IPS-20b (cell line): ENCODE measurements at regions not wholly inside any gene's neighbourhood (a gene's known extent, or its start where the extent isn't known, plus 50 kb on each side); places are given as distances from the start of the nearest gene placed in this dataset.
A peak's percentile ranks its signal among the peaks of the same experiment; 100 is the strongest.

ENCODE experiments used
- H3K27ac ChIP-seq: one replicate; pipeline ENCODE4 v1.5.1; 2013; ENCODE audit warnings: low read length
- H3K27me3 ChIP-seq: 2 replicates; pipeline ENCODE4 v1.6.1; 2013; ENCODE audit warnings: mild to moderate bottlenecking, low read length, inconsistent platforms; ENCODE audit not compliant: insufficient read depth
- H3K36me3 ChIP-seq: 2 replicates; pipeline ENCODE4 v1.6.1; 2013; ENCODE audit warnings: low read depth, mild to moderate bottlenecking, inconsistent platforms, low read length, moderate library complexity; ENCODE audit not compliant: insufficient read depth
- H3K4me1 ChIP-seq: 2 replicates; pipeline ENCODE4 v1.6.1; 2013; ENCODE audit warnings: mild to moderate bottlenecking, control low read depth, inconsistent platforms, low read length, moderate library complexity; ENCODE audit not compliant: insufficient read depth
- H3K4me3 ChIP-seq: 2 replicates; pipeline ENCODE4 v1.5.1; 2013; ENCODE audit warnings: mild to moderate bottlenecking, low read length, inconsistent platforms
- H3K9ac ChIP-seq: 2 replicates; pipeline ENCODE4 v1.6.1; 2013; ENCODE audit warnings: low read depth, mild to moderate bottlenecking, inconsistent platforms, low read length, moderate library complexity
- H3K9me3 ChIP-seq: 2 replicates; pipeline ENCODE4 v1.6.1; 2013; ENCODE audit warnings: mild to moderate bottlenecking, low read depth, low read length, inconsistent platforms; ENCODE audit not compliant: insufficient read depth

- Histone ChIP-seq H3K4me1 (no peaks in the 10 kb centered on the region; the same call in 1 of the 2 replicates), H3K4me3 (no peak overlapping the region), H3K27ac (no peak overlapping the region), H3K9me3 (no peaks in the 10 kb centered on the region), H3K9ac (no peak overlapping the region), H3K36me3 (no peaks in the 10 kb centered on the region), H3K27me3 (peaks cover 16% of the 10 kb centered on the region)
Measured at GRCh38 chr1:181187337-181188126, 99.0 kb downstream of the IER5 start.

DNA sequence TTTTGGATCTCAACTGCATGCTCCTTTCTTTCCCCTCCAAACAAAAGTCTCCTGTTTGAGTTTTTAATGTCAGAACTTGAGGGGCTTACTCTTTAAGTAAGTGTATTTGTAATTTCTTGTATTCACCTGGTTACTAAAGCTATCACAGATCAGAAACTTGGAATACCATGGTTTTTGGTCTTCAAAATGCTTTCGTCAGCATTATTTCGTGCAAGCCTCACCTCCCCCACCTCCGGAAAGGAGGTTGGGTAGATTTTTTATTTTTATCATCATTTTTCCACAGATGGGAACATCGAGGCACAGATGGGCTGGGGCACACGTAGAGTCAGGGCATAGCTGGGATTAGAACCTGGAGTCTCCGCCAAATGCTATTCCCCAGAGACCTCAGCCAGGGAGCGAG is 100.7 kb downstream of the IER5 start:
- Histone ChIP-seq H3K4me3 (no peak overlapping the region), H3K9ac (no peak overlapping the region), H3K4me1 (no peaks in the 10 kb centered on the region), H3K27ac (no peak overlapping the region), H3K36me3 (no peaks in the 10 kb centered on the region), H3K9me3 (no peaks in the 10 kb centered on the region), H3K27me3 (peaks cover 16% of the 10 kb centered on the region)

DNA sequence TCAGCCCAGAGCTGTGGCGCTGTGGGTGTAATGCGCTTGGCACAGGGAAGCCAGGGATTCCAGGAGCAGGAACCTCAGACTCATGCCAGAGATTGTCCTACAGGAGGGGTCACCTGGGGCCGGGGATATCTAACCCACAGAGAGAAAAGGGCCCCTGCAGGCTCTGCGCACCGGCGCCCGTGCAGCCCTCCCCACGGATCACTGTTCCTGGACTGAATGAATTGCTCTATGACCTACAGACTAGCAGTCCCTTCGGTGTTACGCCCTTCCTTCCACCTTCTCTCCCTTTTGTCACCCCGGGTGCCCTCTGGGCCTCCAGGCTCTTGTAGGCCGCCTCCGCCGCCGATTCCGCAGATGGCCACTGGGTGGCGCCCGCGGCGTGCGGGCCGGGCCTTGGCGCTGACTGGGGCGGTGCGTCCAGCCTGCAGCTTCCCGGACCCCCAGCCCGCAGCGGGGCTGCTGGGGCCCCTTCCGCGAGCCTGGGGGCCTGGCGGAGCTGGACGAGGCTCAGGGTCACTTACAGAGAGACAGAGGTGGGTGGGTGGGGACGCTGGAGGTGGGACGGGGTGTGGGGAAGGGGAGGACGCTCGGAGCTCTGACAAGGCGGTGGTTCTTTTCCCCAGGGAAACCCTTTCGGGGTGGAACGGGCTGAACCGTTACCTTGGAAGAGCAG is 101.3 kb downstream of the IER5 start:
- Histone ChIP-seq H3K27ac (no peak overlapping the region), H3K36me3 (no peaks in the 10 kb centered on the region), H3K9ac (no peak overlapping the region), H3K27me3 (peaks cover 16% of the 10 kb centered on the region), H3K9me3 (no peaks in the 10 kb centered on the region), H3K4me1 (no peaks in the 10 kb centered on the region), H3K4me3 (peak overlapping the region; percentile 69; the same call in 1 of the 2 replicates)

GRCh38 chr1:181190364-181191035 is 102.0 kb downstream of the IER5 start:
- Histone ChIP-seq H3K9me3 (no peaks in the 10 kb centered on the region), H3K27ac (no peak overlapping the region), H3K9ac (no peak overlapping the region), H3K4me1 (no peaks in the 10 kb centered on the region), H3K4me3 (peak overlapping the region; percentile 69; the same call in 1 of the 2 replicates), H3K27me3 (peaks cover 16% of the 10 kb centered on the region), H3K36me3 (no peaks in the 10 kb centered on the region)

GRCh38 chr1:181191494-181192040 is 103.1 kb downstream of the IER5 start:
- no peaks in the 10 kb centered on the region for H3K36me3 ChIP-seq
- no peak overlapping the region for H3K4me3 ChIP-seq
- H3K27me3 ChIP-seq: peaks cover 16% of the 10 kb centered on the region
- H3K27ac ChIP-seq: no peak overlapping the region
- H3K4me1 ChIP-seq: no peaks in the 10 kb centered on the region
- no peak overlapping the region for H3K9ac ChIP-seq
- no peaks in the 10 kb centered on the region for H3K9me3 ChIP-seq

- Histone ChIP-seq H3K36me3 (no peaks in the 10 kb centered on the region), H3K27ac (no peak overlapping the region), H3K4me1 (no peaks in the 10 kb centered on the region), H3K9ac (no peak overlapping the region), H3K27me3 (peaks cover 16% of the 10 kb centered on the region), H3K9me3 (no peaks in the 10 kb centered on the region), H3K4me3 (no peak overlapping the region)
Measured at GRCh38 chr1:181192316-181192715, 103.8 kb downstream of the IER5 start.

DNA sequence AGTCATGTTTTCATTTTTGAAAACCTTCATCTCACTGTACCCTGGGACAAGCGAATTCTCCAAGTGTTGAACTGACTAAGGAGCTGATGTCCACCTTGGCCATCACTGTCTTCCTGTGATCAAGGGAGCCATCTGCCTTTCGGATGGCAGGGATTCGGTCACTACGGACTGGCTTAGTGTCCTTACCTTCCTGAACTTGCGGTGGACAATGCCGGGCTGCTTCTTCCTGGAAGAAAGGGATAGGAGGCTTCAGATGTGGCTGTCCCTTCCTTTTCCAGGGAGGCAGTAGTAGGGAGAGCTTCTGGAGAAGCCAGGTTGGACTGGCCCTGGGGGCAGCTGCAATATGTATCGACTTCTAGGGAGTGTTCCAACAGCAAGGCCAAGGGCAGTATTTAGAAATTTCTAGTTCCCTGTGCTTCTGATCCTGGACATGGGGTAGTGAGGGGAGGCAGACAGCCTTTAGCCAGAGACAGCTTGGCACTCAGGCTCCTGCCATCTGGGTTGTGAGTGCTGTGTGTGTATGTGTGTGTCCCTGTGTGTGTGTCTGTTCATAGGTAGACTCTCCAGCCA is 114.6 kb downstream of the IER5 start:
- Histone ChIP-seq H3K4me3 (no peak overlapping the region), H3K27ac (no peak overlapping the region), H3K27me3 (no peaks in the 10 kb centered on the region), H3K9me3 (no peaks in the 10 kb centered on the region), H3K36me3 (no peaks in the 10 kb centered on the region), H3K4me1 (no peaks in the 10 kb centered on the region), H3K9ac (no peak overlapping the region)

GRCh38 chr1:181204530-181204929 is 116.0 kb downstream of the IER5 start:
- Histone ChIP-seq H3K27me3 (no peaks in the 10 kb centered on the region), H3K4me1 (no peaks in the 10 kb centered on the region), H3K9me3 (no peaks in the 10 kb centered on the region), H3K36me3 (no peaks in the 10 kb centered on the region), H3K4me3 (no peak overlapping the region), H3K9ac (no peak overlapping the region), H3K27ac (no peak overlapping the region)

DNA sequence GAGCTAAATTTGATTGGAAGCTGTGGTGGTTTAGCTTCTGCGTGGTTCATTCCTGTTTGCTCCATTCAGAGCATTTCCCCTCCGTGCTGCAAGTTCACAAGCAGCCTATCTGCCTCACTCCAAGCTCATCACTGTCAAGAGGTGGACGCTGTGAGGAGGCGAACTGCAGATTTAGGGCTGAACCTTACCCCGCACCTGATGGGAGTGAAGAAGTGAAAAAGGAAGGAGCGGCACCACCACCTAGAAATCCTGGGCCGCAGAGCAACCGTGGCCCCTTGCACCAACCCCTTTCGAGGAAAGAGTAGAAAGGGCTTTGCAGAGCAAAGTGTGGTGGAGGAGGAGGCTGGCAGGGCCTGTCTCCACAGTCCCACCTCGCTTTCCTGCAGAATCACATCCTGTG is 117.4 kb downstream of the IER5 start:
- H3K9me3 ChIP-seq: no peaks in the 10 kb centered on the region
- H3K27ac ChIP-seq: no peak overlapping the region
- no peak overlapping the region for H3K9ac ChIP-seq
- no peaks in the 10 kb centered on the region for H3K4me1 ChIP-seq
- no peaks in the 10 kb centered on the region for H3K27me3 ChIP-seq
- no peak overlapping the region for H3K4me3 ChIP-seq
- no peaks in the 10 kb centered on the region for H3K36me3 ChIP-seq

DNA sequence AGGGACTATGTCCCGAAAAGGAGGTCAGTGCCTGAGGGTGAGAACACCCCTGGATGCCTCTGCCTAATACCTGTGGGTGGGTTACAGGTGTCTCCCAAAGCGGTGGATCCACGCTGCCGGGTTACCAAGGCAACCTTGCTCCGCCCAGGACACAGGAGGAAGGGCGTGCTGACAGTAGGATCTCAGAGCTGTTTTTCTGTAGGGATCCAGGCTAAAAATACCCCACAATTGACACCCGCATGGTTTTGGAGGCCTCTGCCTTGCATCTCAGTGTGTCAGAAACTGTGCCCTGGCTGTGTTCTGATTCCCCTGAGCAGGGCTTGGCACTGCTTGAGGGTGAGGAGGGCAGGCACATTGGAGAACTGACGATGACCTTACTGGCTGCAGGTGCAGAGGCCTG is 118.0 kb downstream of the IER5 start:
- Histone ChIP-seq H3K9me3 (no peaks in the 10 kb centered on the region), H3K4me3 (no peak overlapping the region), H3K9ac (no peak overlapping the region), H3K4me1 (no peaks in the 10 kb centered on the region), H3K27ac (no peak overlapping the region), H3K27me3 (no peaks in the 10 kb centered on the region), H3K36me3 (no peaks in the 10 kb centered on the region)

- Histone ChIP-seq H3K36me3 (no peaks in the 10 kb centered on the region), H3K9me3 (no peaks in the 10 kb centered on the region), H3K4me3 (no peak overlapping the region)
Measured at GRCh38 chr1:181206979-181207790, 118.7 kb downstream of the IER5 start.

More at GRCh38 chr1:181206979-181207790, 118.7 kb downstream of the IER5 start:
- H3K27ac ChIP-seq: no peak overlapping the region
- no peak overlapping the region for H3K9ac ChIP-seq
- H3K27me3 ChIP-seq: no peaks in the 10 kb centered on the region
- H3K4me1 ChIP-seq: no peaks in the 10 kb centered on the region
